ENCODE measurements at regions not wholly inside any gene's neighbourhood (a gene's known extent, or its start where the extent isn't known, plus 50 kb on each side); places are given as distances from the start of the nearest gene placed in this dataset.

GRCh38 chr13:64090311-64090710, 2674.7 kb upstream of the PCDH20 start:
- no peak for FAIRE-seq
- Histone ChIP-seq H3K27ac (ENCODE audit: extremely low read length, insufficient read depth, low read length) (no peak overlapping the region), H3K4me1 (ENCODE audit: insufficient read depth, low read length) (no peaks in the 10 kb centered on the region), H3K4me3 (replicated peaks in 1 of 3; ENCODE audit: insufficient read depth in 1 of 3, low read depth in 2 of 3, low read length in 3 of 3) (no peak overlapping the region), H3K4me2 (ENCODE audit: low read depth, low read length) (no peak overlapping the region), H3K36me3 (replicated peaks in 1 of 2; ENCODE audit: control insufficient read depth in 1 of 2, insufficient read depth in 2 of 2, low read length in 2 of 2) (no peaks in the 10 kb centered on the region), H3K9me3 (ENCODE audit: low read length) (no peaks in the 10 kb centered on the region), H3K27me3 (ENCODE audit: control insufficient read depth in 1 of 2, insufficient read depth in 2 of 2, low read length in 2 of 2) (no peaks in the 10 kb centered on the region), H4K20me1 (ENCODE audit: insufficient read depth, low read length) (no peaks in the 10 kb centered on the region), H3K9ac (ENCODE audit: insufficient read depth, low read depth, low read length) (no peak overlapping the region), H3K79me2 (ENCODE audit: insufficient read depth, low read length) (no peaks in the 10 kb centered on the region), H2AFZ (ENCODE audit: low read length) (no peak overlapping the region)
- CTCF ChIA-PET (ENCODE audit: low intra/inter-chr PET ratio, low total read pairs) = no interaction called here
- POLR2A ChIA-PET = no interaction called here
- no peak for TF ChIP-seq CEBPG (CRISPR knock-in tag; IDR thresholded peaks at IDR 0.05)
- TF ChIP-seq SUZ12 (IDR thresholded peaks at IDR 0.05; ENCODE audit: low read depth, low read length) = no peak
- no peak for TF ChIP-seq ZKSCAN8 (CRISPR knock-in tag; IDR thresholded peaks at IDR 0.05; ENCODE audit: borderline replicate concordance)
- no peak for TF ChIP-seq ZEB1 (IDR thresholded peaks at IDR 0.05; ENCODE audit: insufficient replicate concordance, low read depth)
- no peak for TF ChIP-seq MBNL3 (CRISPR knock-in tag; conservative IDR thresholded peaks at IDR 0.05)
- no peak for TF ChIP-seq ZFY (CRISPR knock-in tag; IDR thresholded peaks at IDR 0.05)
- no peak for TF ChIP-seq ZNF251 (CRISPR knock-in tag; IDR thresholded peaks at IDR 0.05)
- TF ChIP-seq ZNF260 (CRISPR knock-in tag; IDR thresholded peaks at IDR 0.05; ENCODE audit: borderline replicate concordance, low read depth) = no peak
- TF ChIP-seq, protein P1, sequence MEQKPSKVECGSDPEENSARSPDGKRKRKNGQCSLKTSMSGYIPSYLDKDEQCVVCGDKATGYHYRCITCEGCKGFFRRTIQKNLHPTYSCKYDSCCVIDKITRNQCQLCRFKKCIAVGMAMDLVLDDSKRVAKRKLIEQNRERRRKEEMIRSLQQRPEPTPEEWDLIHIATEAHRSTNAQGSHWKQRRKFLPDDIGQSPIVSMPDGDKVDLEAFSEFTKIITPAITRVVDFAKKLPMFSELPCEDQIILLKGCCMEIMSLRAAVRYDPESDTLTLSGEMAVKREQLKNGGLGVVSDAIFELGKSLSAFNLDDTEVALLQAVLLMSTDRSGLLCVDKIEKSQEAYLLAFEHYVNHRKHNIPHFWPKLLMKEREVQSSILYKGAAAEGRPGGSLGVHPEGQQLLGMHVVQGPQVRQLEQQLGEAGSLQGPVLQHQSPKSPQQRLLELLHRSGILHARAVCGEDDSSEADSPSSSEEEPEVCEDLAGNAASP (CRISPR knock-in tag; IDR thresholded peaks at IDR 0.05; ENCODE audit: borderline replicate concordance) = no peak
- no peak for TF ChIP-seq BRCA1 (CRISPR knock-in tag; IDR thresholded peaks at IDR 0.05)
- TF ChIP-seq, protein P2, sequence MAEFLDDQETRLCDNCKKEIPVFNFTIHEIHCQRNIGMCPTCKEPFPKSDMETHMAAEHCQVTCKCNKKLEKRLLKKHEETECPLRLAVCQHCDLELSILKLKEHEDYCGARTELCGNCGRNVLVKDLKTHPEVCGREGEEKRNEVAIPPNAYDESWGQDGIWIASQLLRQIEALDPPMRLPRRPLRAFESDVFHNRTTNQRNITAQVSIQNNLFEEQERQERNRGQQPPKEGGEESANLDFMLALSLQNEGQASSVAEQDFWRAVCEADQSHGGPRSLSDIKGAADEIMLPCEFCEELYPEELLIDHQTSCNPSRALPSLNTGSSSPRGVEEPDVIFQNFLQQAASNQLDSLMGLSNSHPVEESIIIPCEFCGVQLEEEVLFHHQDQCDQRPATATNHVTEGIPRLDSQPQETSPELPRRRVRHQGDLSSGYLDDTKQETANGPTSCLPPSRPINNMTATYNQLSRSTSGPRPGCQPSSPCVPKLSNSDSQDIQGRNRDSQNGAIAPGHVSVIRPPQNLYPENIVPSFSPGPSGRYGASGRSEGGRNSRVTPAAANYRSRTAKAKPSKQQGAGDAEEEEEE (CRISPR knock-in tag; IDR thresholded peaks at IDR 0.05; ENCODE audit: borderline replicate concordance) = no peak
- no peak for TF ChIP-seq ELF3 (CRISPR knock-in tag; IDR thresholded peaks at IDR 0.05)
- TF ChIP-seq, protein P3, sequence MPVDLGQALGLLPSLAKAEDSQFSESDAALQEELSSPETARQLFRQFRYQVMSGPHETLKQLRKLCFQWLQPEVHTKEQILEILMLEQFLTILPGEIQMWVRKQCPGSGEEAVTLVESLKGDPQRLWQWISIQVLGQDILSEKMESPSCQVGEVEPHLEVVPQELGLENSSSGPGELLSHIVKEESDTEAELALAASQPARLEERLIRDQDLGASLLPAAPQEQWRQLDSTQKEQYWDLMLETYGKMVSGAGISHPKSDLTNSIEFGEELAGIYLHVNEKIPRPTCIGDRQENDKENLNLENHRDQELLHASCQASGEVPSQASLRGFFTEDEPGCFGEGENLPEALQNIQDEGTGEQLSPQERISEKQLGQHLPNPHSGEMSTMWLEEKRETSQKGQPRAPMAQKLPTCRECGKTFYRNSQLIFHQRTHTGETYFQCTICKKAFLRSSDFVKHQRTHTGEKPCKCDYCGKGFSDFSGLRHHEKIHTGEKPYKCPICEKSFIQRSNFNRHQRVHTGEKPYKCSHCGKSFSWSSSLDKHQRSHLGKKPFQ (CRISPR knock-in tag; IDR thresholded peaks at IDR 0.05; ENCODE audit: insufficient replicate concordance) = no peak
- no peak for TF ChIP-seq ZNF746 (CRISPR knock-in tag; IDR thresholded peaks at IDR 0.05)
- in situ Hi-C loops (cut with HindIII; ENCODE audit: extremely low pct_ligation_motif_present, low pct_unique_long_range_greater_than_20kb) = no loop called here
- no peak for DNase-seq (ENCODE audit: low spot score)
- no peak for ATAC-seq
- BruUV-seq (replicated peaks) = no TSS peak
- intact Hi-C loops (cut with micrococcal nuclease; ENCODE audit: unreplicated experiment) = no loop called here
- WGBS (ENCODE audit: low lambda C conversion rate) = 77% methylated on average over 3 of the region's 3 CpGs
